Cerebellar cortex (tissue), 1 donor: ENCODE measurements at regions not wholly inside any gene's neighbourhood (a gene's known extent, or its start where the extent isn't known, plus 50 kb on each side); places are given as distances from the start of the nearest gene placed in this dataset.
"Not testable (repeated sequence)": the region's sequence is repeated elsewhere in the genome, so short reads cannot be mapped to it uniquely, and the experiment has no call there.

Source experiments
- DNase-seq: peaks from one replicate; pipeline ENCODE4 v3.0.0-alpha.2; 2015; ENCODE audit warnings: low spot score

GRCh38 chr4:159655547-159655946 lies 552.7 kb downstream of the RAPGEF2 start:
- DNase-seq: no peak

GRCh38 chr4:159669094-159669493 lies 566.2 kb downstream of the RAPGEF2 start:
- DNase-seq: no peak

GRCh38 chr4:159673221-159673620 lies 570.3 kb downstream of the RAPGEF2 start:
- no peak for DNase-seq

- no peak for DNase-seq
Observed at GRCh38 chr4:159674241-159674640, 571.4 kb downstream of the RAPGEF2 start.

GRCh38 chr4:159677521-159677920 lies 574.6 kb downstream of the RAPGEF2 start:
- no peak for DNase-seq

GRCh38 chr4:159682996-159683395 lies 580.1 kb downstream of the RAPGEF2 start:
- DNase-seq: no peak

- DNase-seq: no peak
Observed at GRCh38 chr4:159684061-159684460, 581.2 kb downstream of the RAPGEF2 start.

GRCh38 chr4:159685340-159686092 lies 582.6 kb downstream of the RAPGEF2 start:
- peak; percentile 16 for DNase-seq

- DNase-seq: no peak
Observed at GRCh38 chr4:159689526-159689925, 586.6 kb downstream of the RAPGEF2 start.

- no peak for DNase-seq
Observed at GRCh38 chr4:159697322-159698283, 594.7 kb downstream of the RAPGEF2 start.

- no peak for DNase-seq
Observed at GRCh38 chr4:159698336-159698735, 595.5 kb downstream of the RAPGEF2 start.

GRCh38 chr4:159702200-159702599 lies 599.3 kb downstream of the RAPGEF2 start:
- no peak for DNase-seq

GRCh38 chr4:159705334-159705733 lies 602.5 kb downstream of the RAPGEF2 start:
- DNase-seq: no peak

- no peak for DNase-seq
Observed at GRCh38 chr4:159706704-159707103, 603.8 kb downstream of the RAPGEF2 start.

- not testable (repeated sequence) for DNase-seq
Observed at GRCh38 chr4:159715180-159715579, 612.3 kb downstream of the RAPGEF2 start.

- peak; percentile 65 for DNase-seq
Observed at GRCh38 chr4:159719531-159719930, 616.7 kb downstream of the RAPGEF2 start.

GRCh38 chr4:159722052-159722451 lies 619.2 kb downstream of the RAPGEF2 start:
- DNase-seq: no peak

- no peak for DNase-seq
Observed at GRCh38 chr4:159722918-159723317, 620.0 kb downstream of the RAPGEF2 start.

- DNase-seq: no peak
Observed at GRCh38 chr4:159723341-159724048, 620.6 kb downstream of the RAPGEF2 start.

GRCh38 chr4:159725571-159725970 lies 622.7 kb downstream of the RAPGEF2 start:
- no peak for DNase-seq

GRCh38 chr4:159735281-159736207 lies 632.7 kb downstream of the RAPGEF2 start:
- DNase-seq: no peak
